GM18502 (cell line): ENCODE measurements at regions not wholly inside any gene's neighbourhood (a gene's known extent, or its start where the extent isn't known, plus 50 kb on each side); places are given as distances from the start of the nearest gene placed in this dataset.

Experiments
- ATAC-seq: cut with Tn5 transposase; IDR thresholded peaks from one replicate; pipeline ENCODE4 v1.9.1; 2021; ENCODE audit warnings: mild to moderate bottlenecking; ENCODE audit not compliant: unreplicated experiment, poor library complexity

DNA sequence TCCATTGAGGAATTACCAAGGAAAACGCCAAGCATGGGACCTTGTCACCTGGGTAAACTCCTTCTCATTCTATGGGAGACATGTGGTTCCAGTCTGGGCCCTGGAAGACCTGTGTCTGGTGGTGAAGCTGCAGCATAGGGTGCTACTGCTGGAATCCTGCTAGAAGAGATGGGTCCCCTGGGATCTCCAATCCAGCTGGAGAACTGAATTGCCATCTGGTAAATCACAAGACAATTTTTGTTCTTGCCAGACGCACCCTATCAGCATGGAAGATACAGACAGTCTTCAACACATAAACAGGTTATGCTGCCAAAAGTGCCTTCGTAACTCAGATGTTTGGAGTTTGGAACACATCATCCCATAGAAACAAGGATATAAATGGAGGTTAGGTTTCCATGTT lies 424.0 kb upstream of the BRINP1 start:
- no peak for ATAC-seq

- peak; percentile 75 for ATAC-seq
Observed at GRCh38 chr9:119792242-119792641, 423.0 kb upstream of the BRINP1 start.

GRCh38 chr9:119789987-119790386 lies 420.8 kb upstream of the BRINP1 start:
- ATAC-seq = no peak

DNA sequence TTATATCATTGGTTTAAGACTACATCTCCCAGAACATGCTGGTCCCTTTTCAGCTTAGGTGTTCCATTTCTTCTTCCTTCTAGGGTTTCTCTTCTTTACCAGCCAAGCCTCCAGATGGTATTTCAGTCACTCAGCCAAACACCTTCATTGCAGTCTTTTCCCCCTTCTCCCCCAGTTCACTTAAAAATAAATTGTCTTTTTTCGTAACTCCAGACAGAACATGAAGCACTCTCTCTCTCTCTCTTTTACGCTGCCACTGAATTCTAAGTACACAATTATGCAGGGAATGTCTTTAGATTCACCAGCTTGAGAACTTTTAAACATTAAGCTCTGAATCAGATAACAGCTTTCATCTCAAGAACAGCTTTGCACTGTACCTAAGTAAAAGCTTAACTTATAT lies 419.7 kb upstream of the BRINP1 start:
- ATAC-seq = no peak

DNA sequence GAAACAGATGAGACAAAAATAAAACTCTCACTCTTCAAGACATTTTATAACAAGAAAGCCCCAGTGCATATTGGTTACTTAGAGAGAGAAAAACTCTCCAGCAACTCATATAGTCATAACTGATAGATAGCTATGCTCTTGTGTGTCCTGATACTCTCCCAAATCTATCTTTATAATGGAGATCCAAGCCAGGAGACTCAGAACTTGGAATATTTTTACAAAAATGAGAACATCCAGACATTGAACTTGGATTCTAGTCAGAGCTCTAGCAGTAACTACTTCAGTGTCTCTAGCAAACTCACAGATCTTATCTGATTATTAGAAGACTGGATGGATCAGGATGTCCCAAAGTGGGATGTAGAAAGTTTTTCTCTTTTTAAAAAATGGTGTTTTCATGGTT lies 412.7 kb upstream of the BRINP1 start:
- ATAC-seq = no peak

DNA sequence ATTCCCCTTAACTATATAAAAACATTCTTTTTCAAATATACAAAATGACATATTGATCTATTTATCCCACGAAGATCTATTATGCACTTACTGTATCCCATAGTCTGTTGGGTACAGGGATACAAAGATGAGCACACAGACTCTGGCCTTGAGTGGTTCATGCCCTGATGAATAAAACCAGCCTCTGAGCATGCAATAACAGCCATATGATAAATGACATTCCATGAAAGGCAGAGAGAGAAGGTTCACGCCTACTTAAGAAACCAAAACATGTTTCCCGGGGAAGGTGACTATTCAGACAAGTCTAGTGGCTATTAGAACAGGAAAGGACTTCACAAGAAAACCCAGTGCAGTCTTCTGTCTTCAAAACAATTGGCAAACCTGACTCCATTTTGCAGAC lies 406.2 kb upstream of the BRINP1 start:
- ATAC-seq = no peak

GRCh38 chr9:119773823-119774222 lies 404.6 kb upstream of the BRINP1 start:
- no peak for ATAC-seq

- ATAC-seq = no peak
Observed at GRCh38 chr9:119771341-119771740, 402.1 kb upstream of the BRINP1 start.

DNA sequence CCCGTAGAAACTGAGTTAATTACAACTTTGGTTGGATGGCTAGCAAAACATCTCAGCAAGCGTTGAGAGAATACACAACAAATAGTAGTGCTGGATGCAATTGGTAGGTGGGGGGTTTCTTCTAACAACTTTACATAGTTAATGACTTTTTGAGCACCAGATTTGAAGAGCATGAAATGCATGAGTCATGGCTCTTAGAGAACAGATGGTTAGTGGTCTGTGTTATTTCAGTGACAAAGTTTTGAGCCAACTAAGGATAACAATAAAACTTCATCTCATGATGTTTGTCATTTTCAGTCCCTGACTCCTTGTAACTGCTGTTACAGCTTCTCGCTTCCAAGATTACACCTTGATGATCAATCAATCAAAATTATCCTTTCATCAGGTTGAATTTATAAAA lies 399.0 kb upstream of the BRINP1 start:
- ATAC-seq = no peak

DNA sequence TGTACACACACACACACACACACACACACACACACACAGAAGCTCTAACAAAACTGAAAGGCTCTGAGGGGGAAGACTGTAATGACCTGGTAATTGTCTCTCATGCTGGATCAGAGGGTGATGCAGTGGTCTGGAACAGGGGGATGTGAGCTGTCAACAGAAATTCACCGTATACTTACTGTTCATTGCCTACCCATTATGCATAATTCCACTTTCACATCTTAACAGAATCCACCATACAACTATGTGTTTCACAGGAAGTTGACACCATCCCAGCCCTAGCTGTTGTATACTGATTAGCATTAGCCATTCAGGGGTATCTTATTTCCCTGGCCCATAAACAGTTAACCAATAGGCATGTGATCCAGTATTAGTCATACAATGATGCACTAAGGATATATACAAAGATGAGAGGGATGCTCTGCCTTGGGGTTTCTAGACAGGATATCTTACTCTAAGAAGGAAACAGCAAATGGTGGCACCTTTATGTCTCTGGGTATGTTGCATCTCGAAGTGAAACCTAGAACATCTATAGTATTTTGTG lies 396.5 kb upstream of the BRINP1 start:
- no peak for ATAC-seq

DNA sequence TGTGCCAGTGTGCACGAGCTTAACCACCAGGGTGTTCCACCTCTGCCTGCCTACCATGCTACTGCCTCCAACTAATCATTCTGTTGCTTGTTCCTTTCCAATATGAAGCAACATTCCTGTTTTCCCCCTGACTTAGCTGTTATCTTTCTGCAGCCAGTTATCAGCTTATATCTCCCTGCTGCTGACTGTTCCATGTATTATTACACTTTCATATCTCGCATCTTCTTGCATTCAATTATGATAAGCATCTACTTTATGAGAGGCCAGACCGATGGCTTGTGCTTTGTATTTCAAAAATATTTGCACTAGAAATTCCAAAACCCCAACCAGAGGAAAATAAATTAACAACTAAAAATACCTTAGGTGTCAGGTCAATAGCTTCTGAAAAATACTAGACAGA lies 394.0 kb upstream of the BRINP1 start:
- no peak for ATAC-seq

DNA sequence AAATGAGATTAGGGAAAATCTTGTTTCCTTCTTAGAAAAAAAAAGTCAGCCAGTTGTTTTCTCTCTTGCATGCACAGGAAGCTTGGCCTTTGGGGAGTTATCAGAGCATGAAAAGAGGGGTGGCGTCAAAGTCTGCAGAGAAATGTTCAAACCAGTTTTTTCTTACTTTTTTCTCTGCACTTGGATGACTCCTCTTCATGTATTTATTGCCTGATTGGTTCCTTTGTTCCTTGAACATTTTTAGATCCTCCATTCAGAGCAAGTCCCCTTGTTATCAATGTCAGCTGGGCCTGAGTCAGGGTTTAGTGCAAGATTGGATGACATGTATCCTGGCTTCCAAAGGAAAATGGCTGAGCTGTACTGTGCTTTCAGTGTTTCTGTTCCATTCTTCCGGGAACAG lies 392.6 kb upstream of the BRINP1 start:
- ATAC-seq = no peak

DNA sequence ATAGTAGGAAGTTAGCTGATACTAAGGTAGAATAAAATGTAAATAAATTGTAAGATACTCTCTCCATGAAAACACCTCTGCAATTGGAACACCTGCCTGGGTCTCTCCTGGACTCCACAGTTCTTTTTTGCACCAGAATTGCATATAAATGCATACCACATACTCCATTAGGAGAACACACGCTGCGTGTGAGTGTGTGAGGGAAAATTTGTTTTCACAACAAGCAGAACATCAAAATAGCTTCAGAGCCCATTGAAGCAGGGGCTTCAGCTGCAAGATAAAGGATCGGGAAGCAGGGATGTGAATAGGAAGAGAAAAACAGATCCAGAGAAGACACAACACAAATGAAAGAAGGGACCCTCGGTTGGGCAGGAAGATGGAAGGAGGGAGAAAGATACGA lies 389.8 kb upstream of the BRINP1 start:
- no peak for ATAC-seq

- ATAC-seq = no peak
Observed at GRCh38 chr9:119758241-119758640, 389.0 kb upstream of the BRINP1 start.

- ATAC-seq = no peak
Observed at GRCh38 chr9:119739476-119739875, 370.2 kb upstream of the BRINP1 start.

DNA sequence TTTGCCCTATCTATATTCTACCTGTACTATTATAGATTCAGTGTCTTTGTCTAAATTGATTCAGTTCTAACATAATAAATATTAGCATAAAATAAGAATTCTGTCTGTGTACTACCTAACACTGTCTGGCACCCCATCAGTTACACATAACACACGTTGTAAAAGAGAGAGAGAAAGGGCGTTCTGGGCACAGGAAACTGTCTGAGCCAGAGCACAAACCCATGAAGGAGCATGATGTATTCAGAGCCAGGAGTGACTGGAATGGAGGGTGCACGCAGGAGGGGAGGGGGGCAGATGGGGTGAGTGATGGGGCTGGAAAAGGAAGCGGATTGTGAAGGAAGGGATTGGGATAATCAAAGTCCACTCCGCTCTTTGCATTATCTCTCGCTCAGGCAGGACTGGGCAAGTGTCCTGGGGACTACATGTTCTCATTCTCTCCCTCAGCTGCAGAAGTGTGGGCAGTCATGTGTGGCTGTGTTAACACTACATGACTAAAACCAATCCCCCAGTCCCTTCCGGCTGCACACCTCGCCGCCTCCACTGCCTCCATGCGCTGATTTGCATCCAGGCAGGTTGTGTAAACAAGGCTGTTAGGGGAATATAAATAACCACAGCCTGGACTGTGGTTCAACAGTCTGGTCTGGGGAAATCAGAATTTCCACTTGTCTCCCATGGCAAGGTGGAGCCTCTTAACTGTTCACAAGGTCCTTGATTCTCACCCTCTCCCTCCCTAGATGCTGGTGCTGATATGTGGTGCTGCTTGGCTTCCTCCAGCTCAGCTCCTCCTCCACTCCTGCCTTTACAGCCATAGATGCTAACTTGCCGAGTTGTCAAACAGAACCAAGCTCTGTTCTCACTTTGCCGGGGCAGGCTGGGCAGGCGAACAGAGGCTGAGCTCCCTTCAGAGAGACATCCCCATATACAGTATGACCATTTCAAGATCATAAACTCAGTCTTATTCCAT lies 367.5 kb upstream of the BRINP1 start:
- ATAC-seq = peak; percentile 99

DNA sequence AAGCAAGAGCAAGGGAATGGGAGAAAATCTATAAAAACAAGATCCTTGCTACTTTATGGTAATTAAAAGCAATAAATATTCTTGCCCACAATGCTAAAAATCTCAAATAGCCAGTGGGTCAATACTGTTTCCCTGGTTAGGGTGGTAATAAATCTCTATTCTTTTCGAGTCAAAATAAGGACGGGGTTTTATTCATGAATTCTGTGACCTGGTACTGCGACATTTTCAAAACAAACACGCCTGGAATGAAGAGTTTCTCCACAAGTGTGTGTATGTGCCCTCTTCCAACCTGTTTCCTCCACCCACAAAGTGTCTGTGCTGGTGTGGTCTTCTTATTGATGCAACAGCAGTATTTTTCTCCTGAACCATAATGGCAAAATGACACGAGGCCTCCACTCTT lies 358.8 kb upstream of the BRINP1 start:
- no peak for ATAC-seq

- ATAC-seq = no peak
Observed at GRCh38 chr9:119726035-119726434, 356.8 kb upstream of the BRINP1 start.

- no peak for ATAC-seq
Observed at GRCh38 chr9:119722384-119722783, 353.1 kb upstream of the BRINP1 start.

DNA sequence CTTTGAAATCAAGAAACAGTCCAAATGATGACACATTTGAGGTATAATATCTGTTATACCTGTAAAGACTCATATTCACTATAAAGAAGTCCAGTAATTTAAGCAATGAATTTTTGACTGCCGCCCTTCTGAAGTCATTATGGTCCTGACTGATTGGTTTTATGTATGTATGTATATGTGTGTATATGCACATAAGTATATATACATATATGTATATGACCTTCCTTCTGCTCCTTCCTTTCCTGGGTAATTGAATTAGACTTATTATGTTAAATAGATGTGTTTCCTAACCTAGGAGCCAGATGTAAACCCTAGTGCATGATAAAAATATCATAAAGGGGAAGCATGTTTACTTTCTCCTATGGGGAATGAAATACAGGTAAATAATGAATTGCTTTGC lies 343.1 kb upstream of the BRINP1 start:
- ATAC-seq = no peak

- ATAC-seq = no peak
Observed at GRCh38 chr9:119709431-119709830, 340.2 kb upstream of the BRINP1 start.
